ENCODE measurements at regions not wholly inside any gene's neighbourhood (a gene's known extent, or its start where the extent isn't known, plus 50 kb on each side); places are given as distances from the start of the nearest gene placed in this dataset.
"Not testable (repeated sequence)": the region's sequence is repeated elsewhere in the genome, so short reads cannot be mapped to it uniquely, and the experiment has no call there.

DNA sequence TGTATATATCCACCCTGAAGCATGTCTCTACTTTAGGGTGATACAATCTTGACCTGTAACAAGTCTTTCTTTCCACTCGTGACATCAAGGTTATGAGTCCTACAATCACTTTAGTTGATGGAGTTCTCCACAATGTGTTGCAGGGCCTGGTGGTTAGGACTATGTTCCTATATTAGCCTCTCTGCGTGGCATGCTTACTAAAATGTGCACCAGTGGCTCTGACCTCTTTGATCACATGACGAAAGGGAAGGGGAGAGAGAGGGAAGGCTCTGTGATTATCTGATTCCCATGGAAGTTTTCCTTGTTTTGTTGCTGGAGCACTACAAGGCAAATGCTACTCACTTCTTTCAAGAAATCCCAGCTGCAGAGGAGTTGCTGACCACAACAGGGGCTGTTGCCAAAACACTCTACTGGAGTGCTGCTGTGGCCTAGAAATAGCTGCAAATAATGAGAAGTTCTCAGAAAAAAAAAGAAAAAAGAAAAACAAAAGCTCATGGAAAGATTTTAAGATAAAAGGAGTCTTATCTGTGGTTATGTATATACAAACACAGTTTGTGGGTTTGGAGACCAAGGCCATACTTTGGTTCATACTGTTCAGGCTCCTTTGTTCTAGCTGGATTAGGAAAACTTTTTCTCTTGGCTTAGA lies 272.8 kb upstream of the MMADHC start:
- 55 to 69% methylated on average over 3 of the region's 3 CpGs for WGBS, 2 donors
- Histone ChIP-seq H3K27me3 (no peaks in the 10 kb centered on the region), H3K36me3 (replicated peaks in 1 of 2; ENCODE audit: insufficient read depth in 1 of 2, low read depth in 2 of 2) (no peaks in the 10 kb centered on the region), H3K9me3 (no peaks in the 10 kb centered on the region), H3K4me1 (no peaks in the 10 kb centered on the region), H3K4me3 (no peak overlapping the region), H3K27ac (no peak overlapping the region)
- TF ChIP-seq, protein P1, sequence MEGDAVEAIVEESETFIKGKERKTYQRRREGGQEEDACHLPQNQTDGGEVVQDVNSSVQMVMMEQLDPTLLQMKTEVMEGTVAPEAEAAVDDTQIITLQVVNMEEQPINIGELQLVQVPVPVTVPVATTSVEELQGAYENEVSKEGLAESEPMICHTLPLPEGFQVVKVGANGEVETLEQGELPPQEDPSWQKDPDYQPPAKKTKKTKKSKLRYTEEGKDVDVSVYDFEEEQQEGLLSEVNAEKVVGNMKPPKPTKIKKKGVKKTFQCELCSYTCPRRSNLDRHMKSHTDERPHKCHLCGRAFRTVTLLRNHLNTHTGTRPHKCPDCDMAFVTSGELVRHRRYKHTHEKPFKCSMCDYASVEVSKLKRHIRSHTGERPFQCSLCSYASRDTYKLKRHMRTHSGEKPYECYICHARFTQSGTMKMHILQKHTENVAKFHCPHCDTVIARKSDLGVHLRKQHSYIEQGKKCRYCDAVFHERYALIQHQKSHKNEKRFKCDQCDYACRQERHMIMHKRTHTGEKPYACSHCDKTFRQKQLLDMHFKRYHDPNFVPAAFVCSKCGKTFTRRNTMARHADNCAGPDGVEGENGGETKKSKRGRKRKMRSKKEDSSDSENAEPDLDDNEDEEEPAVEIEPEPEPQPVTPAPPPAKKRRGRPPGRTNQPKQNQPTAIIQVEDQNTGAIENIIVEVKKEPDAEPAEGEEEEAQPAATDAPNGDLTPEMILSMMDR (IDR thresholded peaks at IDR 0.05): no peak
- TF ChIP-seq POLR2A (IDR thresholded peaks at IDR 0.05): no peak
- intact Hi-C loops (cut with DNase I): no loop called here
- ATAC-seq: no peak
- DNase-seq: peak in 3 of 4 donors; percentile 12 to 28 (median 13)

DNA sequence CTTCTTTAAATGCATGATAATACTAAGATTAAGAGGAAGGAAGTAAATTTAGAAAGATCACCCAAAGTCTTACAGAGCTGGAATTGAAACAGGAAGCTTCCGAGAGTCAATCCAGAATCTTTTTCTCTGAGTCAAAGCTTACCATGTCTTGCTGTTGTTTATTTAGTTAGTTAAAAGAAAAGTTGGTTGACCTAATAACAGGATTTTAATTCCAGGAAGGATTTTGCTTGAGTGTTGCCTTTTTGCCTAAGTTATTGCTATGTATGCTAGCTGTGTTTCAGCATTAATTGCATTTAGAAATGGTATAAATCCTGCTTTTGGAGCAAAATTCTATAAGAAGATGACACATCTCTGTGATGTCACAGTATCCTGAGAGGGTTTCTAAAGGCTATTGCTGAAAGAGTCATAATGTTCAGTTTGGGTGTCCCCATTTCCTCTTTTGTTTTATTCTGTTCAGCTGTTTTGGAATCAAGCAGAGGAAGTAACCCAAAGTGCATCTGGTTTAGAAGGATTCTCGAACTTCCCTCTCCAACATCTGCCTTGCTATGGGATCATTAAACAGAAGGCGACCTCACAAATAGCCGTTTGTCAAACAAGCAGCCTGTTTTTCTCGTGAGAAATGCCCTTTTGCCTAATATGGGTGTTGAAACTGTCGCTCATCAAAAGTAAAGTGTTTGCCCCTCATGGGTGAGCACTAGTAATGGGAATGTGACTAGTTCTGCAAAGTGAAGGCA lies 271.5 kb upstream of the MMADHC start:
- H3K4me1 ChIP-seq: no peaks in the 10 kb centered on the region
- H3K4me3 ChIP-seq: no peak overlapping the region
- peak in 1 of 4 donors; percentile 15 for DNase-seq
- no peaks in the 10 kb centered on the region for H3K27me3 ChIP-seq
- no peaks in the 10 kb centered on the region for H3K9me3 ChIP-seq
- ATAC-seq: no peak
- intact Hi-C loops (cut with DNase I): no loop called here
- no peaks in the 10 kb centered on the region for H3K36me3 ChIP-seq (replicated peaks in 1 of 2; ENCODE audit: insufficient read depth in 1 of 2, low read depth in 2 of 2)
- 29 to 50% methylated on average over 6 of the region's 6 CpGs for WGBS, 2 donors
- peak overlapping the region in 1 of 4 donors; percentile 45 for H3K27ac ChIP-seq
- TF ChIP-seq, protein P1 (IDR thresholded peaks at IDR 0.05): no peak
- TF ChIP-seq POLR2A (IDR thresholded peaks at IDR 0.05): no peak

DNA sequence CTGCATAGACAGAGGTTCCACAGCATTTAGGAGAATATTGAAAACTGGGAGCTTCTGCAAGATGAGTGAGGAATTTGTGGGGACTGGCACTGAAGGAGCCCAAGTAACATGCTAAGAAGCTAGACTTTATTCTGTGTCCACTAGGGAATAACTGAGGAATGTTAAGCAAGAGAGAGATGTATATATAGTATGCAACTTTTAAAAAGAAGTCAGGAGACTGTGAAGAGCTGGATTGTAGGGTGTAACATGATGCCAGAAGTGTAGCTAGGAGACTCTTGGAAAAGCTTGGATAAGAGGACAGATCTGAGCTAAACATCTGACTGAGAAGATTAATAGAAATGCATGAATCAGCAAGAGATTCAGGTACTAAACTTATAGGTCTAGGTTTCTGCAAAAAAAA lies 270.6 kb upstream of the MMADHC start:
- Histone ChIP-seq H3K9me3 (no peaks in the 10 kb centered on the region), H3K4me3 (no peak overlapping the region), H3K27ac (no peak overlapping the region), H3K36me3 (replicated peaks in 1 of 2; ENCODE audit: insufficient read depth in 1 of 2, low read depth in 2 of 2) (no peaks in the 10 kb centered on the region), H3K4me1 (no peaks in the 10 kb centered on the region), H3K27me3 (no peaks in the 10 kb centered on the region)
- TF ChIP-seq POLR2A (IDR thresholded peaks at IDR 0.05): no peak
- ATAC-seq (no peak), DNase-seq (no peak)
- intact Hi-C loops (cut with DNase I): no loop called here

DNA sequence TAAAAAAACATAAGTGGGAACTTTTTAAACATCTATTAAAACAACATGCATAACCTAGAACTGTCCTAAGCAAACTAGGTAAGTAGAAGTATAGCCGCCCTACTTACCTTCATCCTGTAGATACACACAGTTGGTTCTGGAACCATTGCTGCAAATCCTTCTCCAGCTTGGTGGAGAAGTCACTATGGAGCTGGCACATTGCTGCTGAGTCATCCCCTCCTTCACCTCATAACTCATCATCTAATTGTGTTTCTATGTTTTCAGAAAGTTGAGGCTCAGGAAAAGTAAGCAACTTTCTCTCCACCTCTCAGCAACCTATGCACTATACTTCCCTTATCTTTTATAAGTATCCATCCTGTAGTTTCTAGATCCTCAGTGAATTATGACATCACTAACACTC lies 269.8 kb upstream of the MMADHC start:
- H3K27me3 ChIP-seq: no peaks in the 10 kb centered on the region
- H3K9me3 ChIP-seq: no peaks in the 10 kb centered on the region
- H3K4me3 ChIP-seq: no peak overlapping the region
- no peak for TF ChIP-seq POLR2A (IDR thresholded peaks at IDR 0.05)
- TF ChIP-seq, protein P1 (IDR thresholded peaks at IDR 0.05): no peak
- no peaks in the 10 kb centered on the region for H3K4me1 ChIP-seq
- no peak for DNase-seq
- ATAC-seq: no peak
- intact Hi-C loops (cut with DNase I): no loop called here
- 83 to 87% methylated on average over 1 of the region's 1 CpG for WGBS, 2 donors
- H3K27ac ChIP-seq: no peak overlapping the region
- no peaks in the 10 kb centered on the region for H3K36me3 ChIP-seq (replicated peaks in 1 of 2; ENCODE audit: insufficient read depth in 1 of 2, low read depth in 2 of 2)

DNA sequence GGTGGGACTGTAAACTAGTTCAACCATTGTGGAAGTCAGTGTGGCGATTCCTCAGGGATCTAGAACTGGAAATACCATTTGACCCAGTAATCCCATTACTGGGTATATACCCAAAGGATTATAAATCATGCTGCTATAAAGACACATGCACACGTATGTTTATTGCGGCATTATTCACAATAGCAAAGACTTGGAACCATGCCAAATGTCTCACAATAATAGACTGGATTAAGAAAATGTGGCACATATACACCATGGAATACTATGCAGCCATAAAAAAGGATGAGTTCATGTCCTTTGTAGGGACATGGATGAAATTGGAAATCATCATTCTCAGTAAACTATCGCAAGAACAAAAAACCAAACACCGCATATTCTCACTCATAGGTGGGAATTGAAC lies 268.3 kb upstream of the MMADHC start:
- ATAC-seq; H3K4me3 ChIP-seq; H3K9me3 ChIP-seq; intact Hi-C loops (cut with DNase I); H3K36me3 ChIP-seq (replicated peaks in 1 of 2; ENCODE audit: insufficient read depth in 1 of 2, low read depth in 2 of 2); H3K27ac ChIP-seq; H3K4me1 ChIP-seq; DNase-seq; H3K27me3 ChIP-seq: not testable (repeated sequence)
- 81 to 90% methylated on average over 3 to 4 of the region's 5 CpGs for WGBS, 2 donors

DNA sequence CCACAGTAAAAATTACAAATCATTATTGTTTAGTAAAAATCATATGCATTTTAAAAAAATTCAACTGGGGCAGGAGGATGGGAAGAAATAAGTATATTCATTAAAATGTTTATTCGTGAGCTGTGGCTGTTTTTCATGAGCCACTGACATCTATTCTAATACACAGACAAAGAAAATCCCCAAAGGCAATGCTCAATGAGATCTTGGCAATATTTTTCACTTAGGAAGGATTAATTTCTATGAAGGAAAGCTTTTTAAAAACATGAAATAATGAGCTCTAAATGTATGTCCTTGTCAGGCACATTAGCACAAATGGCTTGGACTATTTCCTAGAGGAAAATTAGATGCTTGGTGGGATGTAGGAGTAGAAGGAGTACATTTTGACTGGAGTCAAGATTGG lies 262.0 kb upstream of the MMADHC start:
- Histone ChIP-seq H3K36me3 (replicated peaks in 1 of 2; ENCODE audit: insufficient read depth in 1 of 2, low read depth in 2 of 2) (no peaks in the 10 kb centered on the region), H3K27ac (no peak overlapping the region), H3K9me3 (no peaks in the 10 kb centered on the region), H3K27me3 (no peaks in the 10 kb centered on the region), H3K4me3 (no peak overlapping the region), H3K4me1 (no peaks in the 10 kb centered on the region)
- 66 to 74% methylated on average over 1 of the region's 1 CpG for WGBS, 2 donors
- intact Hi-C loops (cut with DNase I): no loop called here
- no peak for ATAC-seq
- no peak for DNase-seq
- TF ChIP-seq, protein P1 (IDR thresholded peaks at IDR 0.05): no peak
- TF ChIP-seq POLR2A (IDR thresholded peaks at IDR 0.05): no peak
